ENCODE measurements at regions not wholly inside any gene's neighbourhood (a gene's known extent, or its start where the extent isn't known, plus 50 kb on each side); places are given as distances from the start of the nearest gene placed in this dataset.

DNA sequence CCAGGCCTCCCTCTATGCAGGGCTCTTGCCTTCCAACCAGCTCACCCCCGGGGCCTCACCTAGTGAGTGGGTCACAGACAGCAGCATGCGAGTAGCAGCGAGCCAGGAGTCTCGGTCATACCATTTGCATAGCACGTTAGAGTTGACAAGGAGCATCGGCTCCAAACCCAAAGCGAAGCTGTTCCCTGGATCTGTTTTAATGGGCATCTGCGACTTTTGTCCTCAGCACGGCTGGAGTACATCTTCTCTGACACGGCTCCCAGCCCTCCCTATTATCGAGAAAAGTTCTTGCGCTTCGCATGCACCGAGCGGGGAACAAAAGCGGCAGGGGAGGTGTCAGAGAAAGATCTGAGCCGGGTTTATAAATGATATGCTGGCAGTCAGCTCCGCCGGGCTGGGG is 253.3 kb downstream of the MAF start:
- H3K9me3 Mint-ChIP-seq (ENCODE audit: unreplicated experiment) = no peaks in the 10 kb centered on the region
- Histone ChIP-seq H3K27me3 (ENCODE audit: insufficient read depth, low read length) (no peaks in the 10 kb centered on the region), H3K4me1 (ENCODE audit: insufficient read depth, low read length) (no peaks in the 10 kb centered on the region), H3K79me2 (ENCODE audit: insufficient read depth, low read length) (no peaks in the 10 kb centered on the region), H3K9ac (ENCODE audit: low read length) (no peak overlapping the region), H3K4me3 (ENCODE audit: insufficient read depth, low read depth, low read length) (no peak overlapping the region), H3K4me2 (ENCODE audit: low read length) (no peak overlapping the region), H3K36me3 (ENCODE audit: insufficient read depth, low read length) (no peaks in the 10 kb centered on the region), H2AFZ (ENCODE audit: low read depth, low read length) (no peak overlapping the region), H4K20me1 (ENCODE audit: insufficient read depth, low read length) (no peaks in the 10 kb centered on the region), H3K9me3 (ENCODE audit: insufficient read depth, low read depth, low read length) (no peaks in the 10 kb centered on the region), H3K27ac (ENCODE audit: low read depth, low read length) (no peak overlapping the region)
- no peak overlapping the region for H3K4me3 Mint-ChIP-seq (ENCODE audit: unreplicated experiment)
- DNase-seq (ENCODE audit: low read depth) (no peak), FAIRE-seq (no peak)
- H3K4me1 Mint-ChIP-seq (ENCODE audit: low read depth, unreplicated experiment) = peaks cover 2% of the 10 kb centered on the region
- H3K27ac Mint-ChIP-seq (ENCODE audit: unreplicated experiment) = no peak overlapping the region
- TF ChIP-seq EZH2 (IDR thresholded peaks at IDR 0.05; ENCODE audit: insufficient read depth, low read length) = no peak
- TF ChIP-seq, protein P1, sequence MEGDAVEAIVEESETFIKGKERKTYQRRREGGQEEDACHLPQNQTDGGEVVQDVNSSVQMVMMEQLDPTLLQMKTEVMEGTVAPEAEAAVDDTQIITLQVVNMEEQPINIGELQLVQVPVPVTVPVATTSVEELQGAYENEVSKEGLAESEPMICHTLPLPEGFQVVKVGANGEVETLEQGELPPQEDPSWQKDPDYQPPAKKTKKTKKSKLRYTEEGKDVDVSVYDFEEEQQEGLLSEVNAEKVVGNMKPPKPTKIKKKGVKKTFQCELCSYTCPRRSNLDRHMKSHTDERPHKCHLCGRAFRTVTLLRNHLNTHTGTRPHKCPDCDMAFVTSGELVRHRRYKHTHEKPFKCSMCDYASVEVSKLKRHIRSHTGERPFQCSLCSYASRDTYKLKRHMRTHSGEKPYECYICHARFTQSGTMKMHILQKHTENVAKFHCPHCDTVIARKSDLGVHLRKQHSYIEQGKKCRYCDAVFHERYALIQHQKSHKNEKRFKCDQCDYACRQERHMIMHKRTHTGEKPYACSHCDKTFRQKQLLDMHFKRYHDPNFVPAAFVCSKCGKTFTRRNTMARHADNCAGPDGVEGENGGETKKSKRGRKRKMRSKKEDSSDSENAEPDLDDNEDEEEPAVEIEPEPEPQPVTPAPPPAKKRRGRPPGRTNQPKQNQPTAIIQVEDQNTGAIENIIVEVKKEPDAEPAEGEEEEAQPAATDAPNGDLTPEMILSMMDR (IDR thresholded peaks at IDR 0.05; ENCODE audit: insufficient read depth, low read depth, low read length) = no peak
- H3K27me3 Mint-ChIP-seq (ENCODE audit: low read depth, unreplicated experiment) = peaks cover 18% of the 10 kb centered on the region
- no peaks in the 10 kb centered on the region for H3K36me3 Mint-ChIP-seq (ENCODE audit: low read depth, unreplicated experiment)

DNA sequence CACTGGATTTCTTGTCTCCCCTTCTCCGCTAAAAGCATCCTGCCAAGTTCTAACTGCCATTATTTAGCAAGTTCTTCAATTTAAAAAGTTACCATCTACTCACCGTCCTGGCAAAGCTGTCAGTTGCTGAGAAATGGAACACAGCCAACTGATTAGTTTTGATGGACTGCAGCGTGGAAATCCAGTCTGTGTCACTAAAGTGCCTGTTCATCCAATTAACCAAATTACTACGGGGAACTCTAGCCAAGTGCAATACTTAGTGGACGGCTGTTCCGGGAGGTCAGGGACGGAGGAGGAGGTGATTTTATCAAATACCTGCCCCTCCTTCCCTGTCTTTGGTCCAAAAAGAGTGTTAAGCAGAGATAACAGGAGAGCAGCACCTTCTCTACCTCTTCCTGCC is 260.7 kb downstream of the MAF start:
- Histone ChIP-seq H3K4me1 (ENCODE audit: insufficient read depth, low read length) (no peaks in the 10 kb centered on the region), H3K27me3 (ENCODE audit: insufficient read depth, low read length) (no peaks in the 10 kb centered on the region), H4K20me1 (ENCODE audit: insufficient read depth, low read length) (no peaks in the 10 kb centered on the region), H3K27ac (ENCODE audit: low read depth, low read length) (no peak overlapping the region), H2AFZ (ENCODE audit: low read depth, low read length) (no peak overlapping the region), H3K4me2 (ENCODE audit: low read length) (no peak overlapping the region), H3K4me3 (ENCODE audit: insufficient read depth, low read depth, low read length) (no peak overlapping the region), H3K79me2 (ENCODE audit: insufficient read depth, low read length) (no peaks in the 10 kb centered on the region), H3K9me3 (ENCODE audit: insufficient read depth, low read depth, low read length) (peaks cover 2% of the 10 kb centered on the region), H3K9ac (ENCODE audit: low read length) (no peak overlapping the region), H3K36me3 (ENCODE audit: insufficient read depth, low read length) (no peaks in the 10 kb centered on the region)
- no peak overlapping the region for H3K4me3 Mint-ChIP-seq (ENCODE audit: unreplicated experiment)
- no peak overlapping the region for H3K27ac Mint-ChIP-seq (ENCODE audit: unreplicated experiment)
- FAIRE-seq (no peak), DNase-seq (ENCODE audit: low read depth) (no peak)
- H3K4me1 Mint-ChIP-seq (ENCODE audit: low read depth, unreplicated experiment) = no peaks in the 10 kb centered on the region
- no peak for TF ChIP-seq EZH2 (IDR thresholded peaks at IDR 0.05; ENCODE audit: insufficient read depth, low read length)
- TF ChIP-seq, protein P1 (IDR thresholded peaks at IDR 0.05; ENCODE audit: insufficient read depth, low read depth, low read length) = no peak
- no peaks in the 10 kb centered on the region for H3K36me3 Mint-ChIP-seq (ENCODE audit: low read depth, unreplicated experiment)
- H3K27me3 Mint-ChIP-seq (ENCODE audit: low read depth, unreplicated experiment) = peaks cover 17% of the 10 kb centered on the region
- H3K9me3 Mint-ChIP-seq (ENCODE audit: unreplicated experiment) = peaks cover 8% of the 10 kb centered on the region

DNA sequence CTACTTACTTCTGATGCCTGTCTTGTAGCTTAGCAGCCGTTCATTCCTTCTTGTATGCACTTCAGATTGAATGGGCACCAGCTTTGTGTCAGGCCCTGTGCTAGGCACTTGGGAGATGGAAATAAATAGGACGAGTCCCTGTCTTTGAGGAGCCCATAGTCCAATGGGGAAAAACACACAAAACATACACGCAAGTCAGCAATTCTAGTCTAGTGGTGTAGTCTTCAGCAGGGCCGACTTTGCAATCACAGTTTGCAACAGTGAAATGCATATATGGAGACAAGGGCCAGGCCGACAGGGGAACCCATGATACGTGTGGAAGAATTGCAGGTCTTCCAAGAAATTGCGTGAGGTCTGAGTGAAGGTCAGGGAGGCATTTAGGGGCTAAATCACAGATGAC is 262.6 kb downstream of the MAF start:
- H4K20me1 ChIP-seq (ENCODE audit: insufficient read depth, low read length) = no peaks in the 10 kb centered on the region
- FAIRE-seq = no peak
- DNase-seq (ENCODE audit: low read depth) = no peak
- no peak overlapping the region for H3K4me2 ChIP-seq (ENCODE audit: low read length)
- Mint-ChIP-seq H3K36me3 (ENCODE audit: low read depth, unreplicated experiment) (no peaks in the 10 kb centered on the region), H3K4me3 (ENCODE audit: unreplicated experiment) (no peak overlapping the region), H3K9me3 (ENCODE audit: unreplicated experiment) (peaks cover 8% of the 10 kb centered on the region), H3K27ac (ENCODE audit: unreplicated experiment) (no peak overlapping the region), H3K27me3 (ENCODE audit: low read depth, unreplicated experiment) (peaks cover 14% of the 10 kb centered on the region), H3K4me1 (ENCODE audit: low read depth, unreplicated experiment) (no peaks in the 10 kb centered on the region)
- no peak overlapping the region for H2AFZ ChIP-seq (ENCODE audit: low read depth, low read length)
- no peak overlapping the region for H3K4me3 ChIP-seq (ENCODE audit: insufficient read depth, low read depth, low read length)
- H3K27me3 ChIP-seq (ENCODE audit: insufficient read depth, low read length) = no peaks in the 10 kb centered on the region
- H3K4me1 ChIP-seq (ENCODE audit: insufficient read depth, low read length) = no peaks in the 10 kb centered on the region
- H3K9ac ChIP-seq (ENCODE audit: low read length) = no peak overlapping the region
- H3K79me2 ChIP-seq (ENCODE audit: insufficient read depth, low read length) = no peaks in the 10 kb centered on the region
- TF ChIP-seq, protein P1 (IDR thresholded peaks at IDR 0.05; ENCODE audit: insufficient read depth, low read depth, low read length) = no peak
- TF ChIP-seq EZH2 (IDR thresholded peaks at IDR 0.05; ENCODE audit: insufficient read depth, low read length) = no peak
- no peaks in the 10 kb centered on the region for H3K36me3 ChIP-seq (ENCODE audit: insufficient read depth, low read length)
- no peak overlapping the region for H3K27ac ChIP-seq (ENCODE audit: low read depth, low read length)
- H3K9me3 ChIP-seq (ENCODE audit: insufficient read depth, low read depth, low read length) = peaks cover 2% of the 10 kb centered on the region
